HL-60 (cell line): ENCODE measurements at regions not wholly inside any gene's neighbourhood (a gene's known extent, or its start where the extent isn't known, plus 50 kb on each side); places are given as distances from the start of the nearest gene placed in this dataset.

Source experiments
- DNase-seq, 2 experiments: peaks; one replicate each; pipeline ENCODE4 v3.0.0-alpha.2; 2010 to 2020; ENCODE audit warnings: low read depth in 1 of 2, low spot score in 1 of 2
- H3K27ac ChIP-seq: fragments of 250-450 bp; sonication (Bioruptor Pico); replicated peaks from 2 replicates; pipeline ENCODE4 v1.5.1; 2020; ENCODE audit warnings: mild to moderate bottlenecking, moderate library complexity
- H3K27me3 ChIP-seq: fragments of 250-450 bp; sonication (Bioruptor Pico); 2 replicates; pipeline ENCODE4 v1.5.1; 2021; ENCODE audit warnings: mild to moderate bottlenecking, moderate library complexity; ENCODE audit not compliant: insufficient read depth, poor library complexity, severe bottlenecking
- H3K4me3 ChIP-seq: replicated peaks from 2 replicates; pipeline ENCODE4 v1.5.1; 2011; ENCODE audit warnings: mild to moderate bottlenecking, control low read depth, low read length; ENCODE audit not compliant: insufficient read depth
- CTCF ChIP-seq: IDR thresholded peaks from one replicate; pipeline ENCODE4 v1.5.1; 2011; ENCODE audit warnings: low read length, control low read depth, inconsistent platforms; ENCODE audit not compliant: insufficient read depth
- GABPA ChIP-seq: IDR thresholded peaks from 2 replicates; pipeline ENCODE4 v1.6.1; 2012; ENCODE audit warnings: low read depth
- POLR2AphosphoS5 ChIP-seq: IDR thresholded peaks from 2 replicates; pipeline ENCODE4 v1.6.1; 2012; ENCODE audit warnings: low read depth
- REST ChIP-seq: IDR thresholded peaks from 2 replicates; pipeline ENCODE4 v1.6.1; 2012; ENCODE audit warnings: low read depth; ENCODE audit not compliant: insufficient replicate concordance
- SPI1 ChIP-seq: IDR thresholded peaks from 2 replicates; pipeline ENCODE4 v1.6.1; 2012; ENCODE audit warnings: low read depth, mild to moderate bottlenecking, borderline replicate concordance

GRCh38 chr11:106614262-106614661 is 404.0 kb downstream of the GUCY1A2 start:
- TF ChIP-seq CTCF (no peak), POLR2AphosphoS5 (no peak), GABPA (no peak), SPI1 (no peak), REST (no peak)
- DNase-seq: no peak
- Histone ChIP-seq H3K27ac (no peak overlapping the region), H3K4me3 (no peak overlapping the region), H3K27me3 (no peaks in the 10 kb centered on the region)

DNA sequence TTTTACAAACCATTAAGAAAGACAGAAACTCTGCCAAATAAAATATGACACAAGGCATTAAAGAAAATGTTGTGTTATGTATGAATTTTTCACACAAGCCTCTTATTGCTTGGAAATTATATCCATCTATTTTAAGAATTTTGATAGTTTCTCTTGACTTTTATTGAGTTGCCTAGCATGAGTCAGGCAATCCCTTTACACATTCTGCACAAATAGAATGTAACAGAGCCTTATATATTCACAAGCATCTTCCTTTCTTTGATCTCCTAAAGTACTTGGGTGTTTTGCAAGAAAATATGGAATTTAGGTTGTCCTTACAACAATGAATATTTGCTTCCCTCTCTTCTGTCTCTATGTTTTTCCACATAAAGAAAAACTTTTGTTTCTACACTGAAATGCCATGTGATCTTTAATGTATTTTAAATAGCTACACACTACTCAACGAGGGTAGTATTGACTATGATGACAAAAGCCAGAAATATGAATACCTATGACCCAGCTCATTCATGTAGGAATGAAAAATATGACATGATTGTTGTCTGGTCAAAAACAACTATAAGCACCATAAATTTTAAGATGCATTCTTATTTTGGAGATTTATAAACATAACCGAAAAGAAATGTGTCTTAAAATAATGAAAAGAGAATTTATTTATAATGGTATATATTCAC is 398.8 kb downstream of the GUCY1A2 start:
- no peak for DNase-seq

GRCh38 chr11:106621484-106621883 is 396.8 kb downstream of the GUCY1A2 start:
- DNase-seq: no peak
- Histone ChIP-seq H3K4me3 (no peak overlapping the region), H3K27ac (no peak overlapping the region), H3K27me3 (no peaks in the 10 kb centered on the region)
- TF ChIP-seq POLR2AphosphoS5 (no peak), GABPA (no peak), SPI1 (no peak), CTCF (no peak), REST (no peak)

More for the DNA sequence above, 398.8 kb downstream of the GUCY1A2 start:
- no peaks in the 10 kb centered on the region for H3K27me3 ChIP-seq
- no peak overlapping the region for H3K4me3 ChIP-seq
- TF ChIP-seq CTCF: no peak
- TF ChIP-seq SPI1: no peak
- H3K27ac ChIP-seq: no peak overlapping the region
